ENCODE measurements at regions not wholly inside any gene's neighbourhood (a gene's known extent, or its start where the extent isn't known, plus 50 kb on each side); places are given as distances from the start of the nearest gene placed in this dataset.

DNA sequence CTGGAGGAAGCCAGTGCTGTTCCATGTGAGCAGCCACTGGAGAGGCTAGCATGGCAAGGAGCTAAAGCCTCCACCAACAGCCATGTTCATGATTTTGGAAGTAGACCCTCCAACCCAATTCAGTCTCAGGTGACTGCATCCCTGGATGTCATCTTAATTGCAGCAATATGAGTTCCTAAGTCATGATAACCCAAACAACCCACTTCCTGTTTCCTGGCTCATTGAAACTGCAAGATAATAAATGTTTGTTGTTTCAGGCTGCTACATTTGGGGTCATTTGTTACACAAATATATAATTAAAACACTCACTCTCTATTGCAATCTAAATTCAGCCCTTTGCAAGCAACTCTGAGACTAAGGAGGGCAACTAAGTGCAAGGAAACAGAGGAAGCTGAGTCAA is 62.4 kb upstream of the SLC24A5 start:
- DNase-seq = no peak

DNA sequence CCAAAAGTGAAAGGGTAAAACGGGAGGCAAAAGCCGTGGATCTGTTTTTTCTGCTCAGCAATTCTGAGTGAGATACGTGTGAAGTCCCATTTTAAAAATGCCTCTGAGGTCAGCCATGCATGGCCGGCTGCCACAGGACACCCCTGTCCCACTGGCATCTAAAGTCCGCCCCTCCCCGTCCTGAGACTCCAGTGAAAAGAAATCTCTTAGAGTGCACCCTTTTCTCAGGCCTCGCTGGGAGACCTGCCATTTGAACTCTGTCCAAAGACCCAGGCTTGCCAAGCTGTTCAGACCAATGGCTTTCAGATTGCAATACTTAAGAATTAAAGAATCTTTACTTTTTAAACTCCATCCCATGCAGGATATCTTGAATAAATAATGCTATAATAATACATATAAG is 61.0 kb upstream of the SLC24A5 start:
- DNase-seq = no peak

DNA sequence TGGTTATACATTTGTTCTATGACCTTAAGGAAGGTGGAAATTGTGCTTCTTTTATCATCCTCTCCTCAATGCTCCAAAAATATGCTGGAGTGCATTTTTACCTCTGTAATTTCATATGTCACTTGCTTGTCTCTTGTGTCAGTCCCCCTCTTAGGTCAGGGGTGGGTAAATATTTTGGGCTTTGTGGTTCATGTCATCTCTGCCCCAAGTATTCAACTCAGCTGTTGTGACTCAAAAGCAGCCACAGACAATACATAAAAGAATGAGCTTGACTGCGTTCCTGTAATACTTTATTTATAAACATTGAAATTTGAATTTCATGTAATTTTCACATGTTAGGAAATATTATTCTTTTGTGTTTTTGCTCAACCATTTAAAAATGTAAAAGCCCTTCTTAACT is 60.4 kb upstream of the SLC24A5 start:
- DNase-seq = no peak

DNA sequence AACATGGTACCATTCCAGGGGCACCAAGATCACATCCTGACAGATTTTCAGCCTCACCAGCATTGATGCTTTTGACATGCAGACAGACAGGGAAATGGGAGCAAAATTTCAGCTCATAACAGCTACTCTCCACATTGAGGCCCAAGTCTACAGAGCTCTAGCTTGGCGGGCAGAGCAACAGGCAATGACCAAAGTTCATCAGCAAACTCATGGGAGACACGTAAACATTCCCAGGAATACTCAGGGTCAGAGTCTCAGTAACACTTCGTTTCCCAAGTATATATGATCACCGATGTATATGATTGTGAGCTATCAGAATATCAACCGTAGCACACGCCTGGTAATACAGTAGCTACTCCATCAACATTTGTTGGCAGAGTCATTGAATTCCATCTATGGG is 59.2 kb upstream of the SLC24A5 start:
- no peak for DNase-seq

DNA sequence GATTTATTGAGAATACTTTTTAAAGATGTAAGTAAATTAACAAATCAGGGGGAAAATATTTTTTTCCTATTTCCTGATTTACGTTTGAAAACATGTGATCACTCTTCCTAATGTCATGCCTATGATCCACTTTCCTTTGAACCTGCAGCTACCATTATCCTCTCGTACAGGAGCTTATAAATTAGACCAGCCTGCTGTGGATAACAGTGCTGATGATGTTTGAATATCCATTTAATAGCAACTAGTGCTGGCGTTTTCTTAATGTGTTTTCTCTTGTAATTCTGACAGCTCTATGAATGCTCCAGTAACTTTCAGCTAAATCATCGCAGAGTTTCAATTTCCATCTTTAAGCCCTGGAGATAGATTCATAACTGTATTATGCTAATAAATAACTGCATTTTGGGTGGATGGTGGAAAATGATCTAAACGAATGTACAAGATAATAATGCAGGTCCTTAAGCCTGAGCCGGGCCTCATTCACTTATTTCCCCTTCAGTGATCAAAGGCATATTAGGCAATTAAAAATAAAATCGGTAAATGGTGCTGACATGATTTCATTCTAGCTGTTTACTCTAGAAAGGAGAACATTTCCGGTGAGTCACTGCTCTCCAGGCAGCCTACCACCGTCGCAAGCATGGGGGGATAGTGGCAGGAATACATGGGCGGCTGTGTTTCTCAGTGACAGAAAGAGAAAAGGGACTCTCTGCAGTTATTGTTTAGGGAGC is 58.5 kb upstream of the SLC24A5 start:
- peak; percentile 38 for DNase-seq

DNA sequence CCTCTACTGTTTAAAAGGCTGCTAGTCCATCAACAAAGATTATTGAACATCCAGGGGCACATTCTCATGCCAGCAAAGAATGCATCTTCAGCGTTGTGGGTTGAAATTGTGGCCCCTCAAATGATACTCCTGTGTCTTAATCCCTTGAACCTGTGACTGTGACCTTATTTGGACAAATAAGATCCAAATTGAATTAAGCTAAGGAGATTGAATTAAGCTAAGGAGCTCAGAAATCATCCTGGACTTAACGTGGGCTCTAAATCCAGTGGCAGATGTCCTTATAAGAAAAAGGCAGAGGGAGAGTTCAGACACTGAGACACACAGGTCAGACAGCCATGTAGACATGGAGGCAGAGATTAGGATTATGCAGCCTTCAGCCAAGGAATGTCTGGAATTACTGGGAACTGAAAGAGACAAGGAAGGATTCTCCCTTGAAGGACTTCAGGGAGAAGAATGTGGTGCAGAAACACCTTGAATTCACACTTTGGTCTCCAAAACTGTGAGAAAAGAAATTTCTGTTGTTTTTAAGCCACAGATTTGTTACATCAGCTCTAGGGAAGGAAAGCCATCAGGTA is 57.3 kb upstream of the SLC24A5 start:
- DNase-seq = no peak

DNA sequence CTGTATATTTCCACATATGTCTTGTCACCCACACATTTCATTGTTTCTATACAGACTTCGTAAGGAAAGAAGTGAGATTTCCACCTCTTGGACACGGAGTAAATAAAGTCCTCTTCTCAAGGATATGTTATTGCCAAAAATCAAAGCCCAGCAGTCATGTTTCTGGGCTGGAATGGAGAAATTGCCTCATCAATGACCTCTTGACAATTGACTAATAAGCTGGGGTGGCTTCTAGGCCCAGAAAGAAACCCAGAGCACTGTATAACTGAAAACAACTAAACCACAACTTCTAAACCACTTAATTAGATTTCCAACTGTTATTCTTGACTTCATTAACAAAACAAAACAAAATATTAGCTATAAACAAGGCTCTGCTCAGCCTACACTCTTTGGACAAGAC is 56.4 kb upstream of the SLC24A5 start:
- DNase-seq = no peak

DNA sequence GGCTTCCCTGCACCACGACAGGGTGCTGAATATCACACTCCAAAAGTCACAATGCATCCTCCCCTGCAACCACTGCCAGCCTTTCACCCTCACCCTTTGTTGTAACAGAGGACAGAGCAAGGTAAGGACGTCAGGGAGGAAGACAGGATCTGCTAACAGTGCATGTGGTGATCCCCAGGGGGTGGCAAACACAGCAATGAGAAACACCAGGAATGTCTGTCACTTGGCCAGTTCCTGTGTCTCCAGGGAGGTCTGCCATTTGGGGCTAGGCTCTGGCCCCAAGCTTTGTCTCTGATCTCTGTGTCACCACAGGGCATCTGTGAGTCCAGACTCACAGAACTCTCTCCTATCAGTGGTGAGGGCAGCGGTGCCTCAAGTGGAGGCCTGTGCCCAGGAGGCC is 54.3 kb upstream of the SLC24A5 start:
- no peak for DNase-seq

Data from SHP77 treated with DMSO at 0.1 percent for 48 hours (cell line).